Upper lobe of left lung (tissue), 6 donors: ENCODE measurements at regions not wholly inside any gene's neighbourhood (a gene's known extent, or its start where the extent isn't known, plus 50 kb on each side); places are given as distances from the start of the nearest gene placed in this dataset.

Experiments
- ATAC-seq, 2 donors: fragments of 200-7000 bp; cut with Tn5 transposase; one replicate each; pipeline ENCODE4 v1.9.1; 2022; ENCODE audit warnings: mild to moderate bottlenecking in 2 of 2, moderate library complexity in 2 of 2; ENCODE audit not compliant: low FRiP score in 2 of 2
- DNase-seq, 2 donors: peaks; one replicate each; pipeline ENCODE4 v3.0.0-alpha.2; 2019 to 2020
- H3K27ac ChIP-seq, 4 donors: fragments of 200-600 bp; sonication (generic); one replicate each; pipeline ENCODE4 v1.5.1; 2016 to 2019
- H3K27me3 ChIP-seq, 4 donors: fragments of 200-600 bp; sonication (generic); one replicate each; pipeline ENCODE4 v1.5.1; 2017 to 2019
- H3K36me3 ChIP-seq, 4 donors: fragments of 200-600 bp; sonication (generic); one replicate each; pipeline ENCODE4 v1.5.1; 2016 to 2019
- H3K4me1 ChIP-seq, 4 donors: fragments of 200-600 bp; sonication (generic); one replicate each; pipeline ENCODE4 v1.5.1; 2018 to 2019
- H3K4me3 ChIP-seq, 4 donors: fragments of 200-600 bp; sonication (generic); one replicate each; pipeline ENCODE4 v1.5.1; 2017 to 2019; ENCODE audit warnings: mild to moderate bottlenecking in 2 of 4, moderate library complexity in 1 of 4
- H3K9me3 ChIP-seq, 4 donors: fragments of 200-600 bp; sonication (generic); one replicate each; pipeline ENCODE4 v1.5.1; 2018 to 2019
- CTCF ChIP-seq, 6 experiments: fragments of 450-650 bp in 4 of 6; fragments of 200-600 bp in 2 of 6; sonication (generic) in 2 of 6; IDR thresholded peaks; one replicate each; pipeline ENCODE4 v1.5.1; 2016 to 2019; ENCODE audit warnings: antibody characterized with exemption in 6 of 6
- EP300 ChIP-seq, 4 donors: sonication (generic); formaldehyde crosslinking; IDR thresholded peaks; one replicate each; pipeline ENCODE4 v1.5.1; 2017; ENCODE audit warnings: antibody characterized with exemption in 4 of 4, control low read depth in 2 of 4
- POLR2A ChIP-seq, 4 donors: fragments of 450-650 bp; IDR thresholded peaks; one replicate each; pipeline ENCODE4 v1.5.1; 2016 to 2017; ENCODE audit warnings: antibody characterized with exemption in 4 of 4, mild to moderate bottlenecking in 2 of 4
- POLR2AphosphoS5 ChIP-seq, 2 donors: sonication (generic); formaldehyde crosslinking; IDR thresholded peaks; one replicate each; pipeline ENCODE4 v1.5.1; 2017; ENCODE audit warnings: antibody characterized with exemption in 2 of 2
- WGBS, 2 donors: methylation state at CpG; one replicate each; pipeline ENCODE4 v1.1.5; 2017 to 2018; 5-methylcytosine and 5-hydroxymethylcytosine counted together
- donor health status: DM: no; HTN: no; CAD: no; lungs with moderate emphysema.
- donor health status: DM: no; HTN: yes; CAD: no; lungs with severe emphysema.

DNA sequence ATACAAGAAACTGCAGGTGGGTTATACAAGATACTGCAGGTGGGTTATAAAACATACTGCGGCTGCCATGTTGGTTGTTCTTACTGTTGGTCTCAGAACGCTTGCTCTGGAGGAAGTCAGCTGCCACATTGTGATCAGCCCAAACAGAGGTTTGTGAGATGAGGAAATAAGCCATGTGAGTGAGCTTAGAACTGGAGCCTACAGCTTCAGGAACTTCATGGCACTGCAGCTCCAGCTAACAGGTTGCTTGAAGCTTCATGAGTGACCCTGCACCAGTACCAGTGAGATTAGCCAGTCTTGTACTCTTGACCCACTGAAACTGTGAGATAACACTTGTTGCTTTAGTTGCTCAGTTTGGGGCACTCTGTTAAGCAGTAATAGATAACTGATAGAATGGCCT lies 74.5 kb upstream of the PRKCQ start:
- no peak overlapping the region for H3K27ac ChIP-seq
- TF ChIP-seq EP300 (IDR thresholded peaks at IDR 0.05), result no peak
- no peak for TF ChIP-seq CTCF (IDR thresholded peaks at IDR 0.05)
- TF ChIP-seq POLR2A (IDR thresholded peaks at IDR 0.05), result no peak
- no peak for TF ChIP-seq POLR2AphosphoS5 (IDR thresholded peaks at IDR 0.05)
- no peaks in the 10 kb centered on the region for H3K27me3 ChIP-seq
- no peaks in the 10 kb centered on the region for H3K36me3 ChIP-seq
- ATAC-seq (no peak), DNase-seq (no peak)
- 73 to 74% methylated on average over 2 of the region's 2 CpGs for WGBS, 2 donors
- H3K9me3 ChIP-seq, result no peaks in the 10 kb centered on the region
- no peak overlapping the region for H3K4me3 ChIP-seq
- no peaks in the 10 kb centered on the region for H3K4me1 ChIP-seq

- no peaks in the 10 kb centered on the region for H3K4me1 ChIP-seq
- DNase-seq (no peak), ATAC-seq (no peak)
- 84 to 93% methylated on average over 6 of the region's 6 CpGs for WGBS, 2 donors
- no peaks in the 10 kb centered on the region for H3K36me3 ChIP-seq
- no peak overlapping the region for H3K27ac ChIP-seq
- H3K4me3 ChIP-seq, result no peak overlapping the region
- H3K27me3 ChIP-seq, result no peaks in the 10 kb centered on the region
- TF ChIP-seq POLR2A (IDR thresholded peaks at IDR 0.05) (no peak), CTCF (IDR thresholded peaks at IDR 0.05) (no peak)
- H3K9me3 ChIP-seq, result no peaks in the 10 kb centered on the region
Measured at GRCh38 chr10:6650586-6650985, 70.5 kb upstream of the PRKCQ start.

DNA sequence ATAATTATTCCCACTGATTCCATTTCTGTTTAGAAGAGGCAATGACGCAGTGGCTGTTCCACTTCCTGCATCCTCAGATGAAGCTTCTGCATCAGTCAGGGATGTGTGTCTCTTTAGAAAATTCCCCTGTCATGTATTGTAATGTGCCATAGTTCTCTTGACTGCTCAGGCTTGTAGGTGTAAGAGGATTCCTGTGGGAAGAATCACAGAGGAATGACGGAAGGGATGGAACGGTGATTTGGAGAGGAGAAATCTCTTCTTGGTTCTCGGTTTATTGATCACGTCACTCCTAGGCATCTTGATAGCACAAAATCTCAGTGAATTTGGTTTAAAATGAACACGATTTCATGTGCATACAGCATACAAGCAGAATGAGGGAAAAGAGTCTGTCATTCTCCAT lies 69.8 kb upstream of the PRKCQ start:
- Histone ChIP-seq H3K9me3 (no peaks in the 10 kb centered on the region), H3K27ac (no peak overlapping the region), H3K27me3 (no peaks in the 10 kb centered on the region), H3K36me3 (no peaks in the 10 kb centered on the region), H3K4me3 (no peak overlapping the region), H3K4me1 (no peaks in the 10 kb centered on the region)
- 77 to 80% methylated on average over 6 of the region's 6 CpGs for WGBS, 2 donors
- no peak for TF ChIP-seq POLR2A (IDR thresholded peaks at IDR 0.05)
- TF ChIP-seq EP300 (IDR thresholded peaks at IDR 0.05), result no peak
- TF ChIP-seq CTCF (IDR thresholded peaks at IDR 0.05), result no peak
- TF ChIP-seq POLR2AphosphoS5 (IDR thresholded peaks at IDR 0.05), result no peak
- DNase-seq (no peak), ATAC-seq (no peak)

DNA sequence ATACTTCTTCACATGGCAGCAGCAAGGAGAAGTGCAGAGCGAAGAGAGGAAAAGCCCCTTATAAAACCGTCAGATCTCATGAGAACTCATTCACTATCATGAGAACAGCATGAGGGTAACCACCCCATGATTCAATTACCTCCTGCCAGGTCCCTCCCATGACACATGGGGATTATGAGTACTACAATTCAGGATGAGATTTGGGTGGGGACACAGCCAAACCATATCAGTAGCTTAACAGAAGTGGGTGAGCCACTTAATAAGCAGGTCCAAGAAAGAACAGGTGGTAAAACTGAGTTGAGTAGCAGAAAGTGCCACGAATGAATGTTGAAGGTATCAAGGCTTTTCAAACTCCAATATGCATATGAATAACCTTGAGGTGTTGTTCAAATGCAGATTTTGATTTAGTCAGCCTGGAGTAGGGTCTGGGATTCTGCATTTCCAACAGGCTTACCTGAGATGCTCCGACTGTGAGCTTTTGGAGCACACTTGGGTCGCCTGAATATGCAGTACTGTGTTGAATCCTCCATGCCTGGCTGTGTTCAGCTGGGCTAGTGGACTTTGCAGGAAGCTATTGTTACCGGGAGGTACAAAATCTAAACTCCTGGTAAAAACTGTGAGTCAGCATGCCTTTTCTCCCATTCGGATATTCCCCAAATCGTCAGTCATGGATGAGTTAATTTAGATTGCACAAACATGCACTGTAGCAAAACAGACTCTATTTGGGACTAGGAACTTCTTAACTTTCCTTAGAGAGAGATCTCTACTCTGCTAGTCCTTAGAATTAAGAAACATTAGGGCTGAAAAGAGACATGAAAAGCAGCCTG lies 69.0 kb upstream of the PRKCQ start:
- Histone ChIP-seq H3K27me3 (no peaks in the 10 kb centered on the region), H3K36me3 (no peaks in the 10 kb centered on the region), H3K4me1 (no peaks in the 10 kb centered on the region), H3K9me3 (no peaks in the 10 kb centered on the region), H3K27ac (no peak overlapping the region), H3K4me3 (no peak overlapping the region)
- ATAC-seq (no peak), DNase-seq (no peak)
- WGBS, 2 donors, result 64 to 67% methylated on average over 8 of the region's 8 CpGs
- TF ChIP-seq CTCF (IDR thresholded peaks at IDR 0.05) (no peak), EP300 (IDR thresholded peaks at IDR 0.05) (no peak), POLR2A (IDR thresholded peaks at IDR 0.05) (no peak), POLR2AphosphoS5 (IDR thresholded peaks at IDR 0.05) (no peak)
